NCI-H1417 (cell line): ENCODE measurements at regions not wholly inside any gene's neighbourhood (a gene's known extent, or its start where the extent isn't known, plus 50 kb on each side); places are given as distances from the start of the nearest gene placed in this dataset.
"Not testable (repeated sequence)": the region's sequence is repeated elsewhere in the genome, so short reads cannot be mapped to it uniquely, and the experiment has no call there.

ENCODE experiments used
- DNase-seq, 3 experiments: peaks; one replicate each; lab custom pipeline; 2025; lab: John Stamatoyannopoulos, UW

DNA sequence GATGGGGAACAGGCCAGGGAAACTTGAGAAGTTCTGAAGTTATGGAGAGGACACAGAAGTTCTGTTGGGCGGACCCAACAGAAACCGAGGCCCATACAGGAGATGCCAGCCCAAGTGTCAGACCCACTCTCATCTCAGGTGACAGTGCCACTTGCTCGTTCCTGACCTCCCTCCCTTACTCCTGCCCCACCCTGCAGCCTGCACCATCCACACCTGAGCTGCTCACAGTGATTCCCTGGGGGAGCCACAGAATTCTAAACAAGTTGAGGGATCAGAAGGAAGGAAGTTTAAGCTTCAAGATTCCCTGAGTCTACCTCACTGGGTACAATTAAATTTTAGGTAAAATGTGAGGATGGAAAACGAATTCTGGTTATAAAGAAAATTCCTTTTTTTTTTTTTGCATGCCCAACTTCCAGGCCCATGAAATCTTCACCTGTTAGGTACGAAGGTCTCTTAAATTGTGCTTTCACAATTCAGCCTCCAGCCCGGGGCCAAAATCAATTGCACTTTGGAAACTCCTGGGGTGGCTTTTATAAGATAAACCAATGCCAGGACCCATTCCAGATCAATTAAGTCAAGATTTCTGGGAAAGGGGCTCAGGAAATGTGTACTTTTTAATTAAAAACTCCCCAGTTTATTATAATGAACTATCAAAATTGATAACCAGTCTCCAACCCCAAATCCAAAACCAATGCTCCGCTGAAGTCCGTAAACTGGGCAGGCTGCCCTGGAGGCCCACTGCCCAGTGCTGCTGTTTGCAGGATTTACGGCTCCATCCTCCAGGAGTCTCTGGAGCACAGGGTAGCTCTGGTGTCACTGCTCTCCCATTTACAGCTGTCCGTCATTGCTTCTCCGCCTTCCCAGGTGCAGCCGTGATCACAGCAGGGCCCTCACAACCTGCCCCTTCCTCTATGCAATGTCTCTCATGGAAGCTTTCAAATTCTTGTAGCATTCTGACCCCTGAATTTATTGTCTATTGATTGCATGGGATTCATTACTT lies 643.5 kb downstream of the UQCRFS1 start:
- DNase-seq, result no peak

GRCh38 chr19:28567834-28568233 lies 645.1 kb downstream of the UQCRFS1 start:
- DNase-seq, result no peak

DNA sequence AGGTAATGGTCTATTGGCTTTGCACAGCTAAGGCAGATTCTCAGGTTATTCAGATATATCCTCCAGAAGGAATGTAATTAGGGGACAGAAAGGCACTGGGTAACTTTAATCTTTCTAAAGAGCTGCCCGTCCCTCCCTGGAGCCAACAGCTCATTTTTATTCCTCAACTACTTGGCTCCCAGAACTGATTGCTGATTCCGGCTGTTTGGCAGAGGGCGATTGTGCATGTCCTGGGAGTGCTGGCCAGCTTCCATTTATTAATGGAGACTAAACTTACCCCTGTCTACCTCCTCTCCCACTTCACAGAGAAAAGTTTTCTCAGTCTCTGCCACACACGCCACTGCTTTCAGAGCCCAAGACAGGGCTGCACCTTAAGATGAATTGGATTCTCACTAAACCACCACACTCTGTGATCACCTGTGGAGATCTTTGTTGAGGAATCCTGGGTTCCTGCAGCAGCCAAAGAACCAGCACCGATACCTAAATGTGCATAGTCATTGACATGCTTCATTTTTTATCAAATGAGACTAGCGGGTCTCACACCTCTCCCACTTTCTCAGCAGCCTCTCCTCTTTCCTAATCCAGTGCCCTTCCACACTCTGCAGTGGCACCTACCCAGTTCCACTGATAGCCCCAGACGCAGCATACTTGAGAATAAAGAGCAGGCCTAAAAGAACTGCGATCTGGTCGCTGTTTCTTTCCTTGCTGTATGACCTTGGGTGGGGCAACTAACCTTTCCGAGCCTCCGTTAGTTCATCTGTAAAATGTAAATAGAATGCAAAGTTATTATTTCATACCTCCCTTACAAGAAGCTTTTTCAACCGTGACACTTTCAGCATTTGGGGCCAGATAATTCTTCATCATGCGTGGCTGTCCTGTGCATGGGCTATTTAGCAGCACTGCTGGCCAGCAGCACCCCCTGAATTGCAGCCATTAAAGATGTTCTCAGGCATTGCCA lies 648.7 kb downstream of the UQCRFS1 start:
- no peak for DNase-seq

DNA sequence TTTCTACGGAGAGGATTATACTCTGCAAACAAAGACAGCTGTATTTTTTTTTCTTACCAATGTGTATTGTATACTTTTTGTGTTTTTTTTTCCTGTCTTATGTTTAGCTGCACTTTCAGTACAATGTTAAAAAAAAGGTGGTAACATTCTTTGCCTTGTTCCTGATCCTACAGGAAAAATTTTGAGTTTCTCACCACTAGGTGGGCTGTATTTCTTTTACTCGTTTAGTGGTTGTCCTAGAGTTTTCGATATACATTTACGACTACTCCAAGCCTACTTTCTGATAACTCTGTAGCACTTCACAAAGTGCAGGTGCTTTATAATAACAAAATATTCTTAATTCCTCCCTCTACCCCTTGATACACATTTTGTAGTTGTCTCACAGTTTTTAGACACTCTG lies 652.2 kb downstream of the UQCRFS1 start:
- DNase-seq, result no peak

DNA sequence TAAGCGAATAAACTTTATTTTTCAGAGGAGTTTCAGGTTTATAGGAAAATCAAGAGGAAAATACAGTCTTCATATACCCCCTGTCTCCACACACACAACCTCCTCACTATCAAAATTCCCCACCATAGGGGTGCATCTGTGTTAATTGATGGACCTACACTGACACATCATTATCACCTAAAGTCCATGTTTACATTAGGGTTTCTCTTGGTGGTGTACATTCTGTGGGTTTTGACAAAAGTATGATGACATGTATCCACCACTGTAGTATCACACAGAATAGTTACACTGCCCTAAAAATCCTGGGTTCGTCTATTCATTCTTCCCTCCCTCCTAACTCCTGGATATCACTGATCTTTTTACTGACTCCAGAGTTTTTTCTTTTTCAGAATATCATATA lies 654.2 kb downstream of the UQCRFS1 start:
- no peak for DNase-seq

DNA sequence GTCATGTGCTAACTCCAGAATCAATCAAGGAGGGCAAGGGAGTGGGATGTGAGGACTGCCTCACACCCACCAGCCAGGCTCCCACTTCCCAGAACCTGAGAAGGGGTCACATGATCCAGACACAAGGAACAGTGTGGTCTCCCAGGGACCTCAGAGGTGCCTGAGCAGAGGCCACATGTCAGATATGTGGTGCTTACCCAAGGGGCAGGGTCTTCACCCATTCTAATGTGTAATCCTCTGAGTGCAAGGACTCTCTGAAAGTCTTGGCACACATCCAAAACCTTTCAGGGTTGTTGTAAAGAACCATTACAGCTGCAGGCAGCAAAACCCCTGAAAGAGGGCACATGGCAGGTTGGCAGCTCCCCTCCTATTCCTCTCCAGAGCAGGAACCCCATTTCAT lies 656.6 kb downstream of the UQCRFS1 start:
- peak in 1 of 3 experiments; percentile 4 for DNase-seq

- DNase-seq, result no peak
These were observed 657.6 kb downstream of the UQCRFS1 start for GRCh38 chr19:28555317-28555716.

- no peak for DNase-seq
These were observed 658.4 kb downstream of the UQCRFS1 start for GRCh38 chr19:28554321-28555091.

DNA sequence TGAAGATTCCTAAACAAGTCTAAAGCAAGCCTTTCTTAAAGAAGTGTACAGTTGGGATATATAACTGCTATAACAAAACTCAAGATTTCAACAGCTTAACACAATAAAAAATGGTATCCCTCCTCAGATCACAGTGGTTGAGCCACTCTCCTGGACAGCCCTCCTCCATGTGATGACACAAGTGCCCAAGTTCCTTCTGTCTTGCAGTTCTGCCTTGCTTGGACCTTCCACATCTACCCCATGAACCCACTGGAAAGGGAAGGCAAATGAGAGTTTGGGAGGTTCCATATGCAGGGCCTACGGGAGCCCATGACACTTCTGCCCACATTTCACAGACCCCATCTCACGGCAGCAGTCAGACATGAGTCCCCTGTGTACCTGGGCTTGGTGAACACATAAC lies 659.2 kb downstream of the UQCRFS1 start:
- DNase-seq, result no peak

GRCh38 chr19:28553005-28553404 lies 659.9 kb downstream of the UQCRFS1 start:
- DNase-seq, result no peak

DNA sequence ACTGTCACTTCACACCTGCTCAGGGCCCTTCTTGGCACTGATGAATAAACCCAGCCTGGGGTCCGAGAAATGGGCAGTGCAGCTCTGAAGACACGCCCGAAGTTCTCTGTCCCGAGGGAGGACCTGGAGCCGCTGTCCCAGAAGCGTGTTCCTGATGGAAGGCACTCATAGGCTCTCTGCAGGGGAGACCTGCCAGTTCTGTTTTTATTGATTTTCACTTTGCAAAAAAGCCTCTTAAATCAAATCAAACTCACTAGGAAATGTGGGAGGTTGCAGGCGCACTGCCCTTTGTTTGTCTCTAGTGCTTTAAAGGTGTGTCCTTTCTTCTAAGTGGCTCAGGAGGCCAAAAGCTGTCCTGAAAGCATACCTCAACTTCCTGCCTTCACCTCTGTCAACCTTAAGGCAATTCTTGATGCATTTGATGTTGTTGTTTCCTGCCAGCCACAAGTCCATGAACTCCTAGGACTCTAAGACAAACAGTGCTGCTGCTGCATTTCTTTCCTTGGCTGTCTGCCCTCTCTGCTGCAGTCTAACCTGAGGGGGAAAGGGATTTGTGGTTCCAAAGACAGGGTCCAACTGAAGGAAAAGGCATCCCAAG lies 663.2 kb downstream of the UQCRFS1 start:
- no peak for DNase-seq

DNA sequence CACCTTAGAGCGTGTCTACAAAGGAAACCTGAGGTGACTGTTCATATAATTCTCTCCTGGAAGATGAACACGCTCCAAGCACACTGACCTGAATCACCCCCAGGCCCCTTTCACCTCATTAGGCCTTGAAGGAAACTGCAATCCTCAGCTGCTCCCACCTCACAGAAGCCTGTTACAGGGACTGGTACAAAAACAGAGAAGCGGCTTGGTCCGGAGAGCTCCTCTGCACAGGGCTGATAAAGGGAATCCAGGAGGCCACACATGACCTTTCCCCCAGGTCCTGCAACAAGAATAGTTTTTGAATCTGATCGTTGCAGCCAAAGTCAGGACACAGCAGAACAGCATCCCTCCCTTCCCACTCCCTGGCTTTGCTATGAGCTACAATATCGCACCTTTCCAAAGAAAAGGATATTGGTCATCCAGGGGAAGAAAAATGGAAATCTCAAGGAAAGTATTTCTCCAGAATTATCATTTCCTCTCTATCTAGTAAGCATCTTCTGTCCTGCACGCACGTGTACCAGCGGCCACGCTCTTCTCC lies 666.7 kb downstream of the UQCRFS1 start:
- no peak for DNase-seq

DNA sequence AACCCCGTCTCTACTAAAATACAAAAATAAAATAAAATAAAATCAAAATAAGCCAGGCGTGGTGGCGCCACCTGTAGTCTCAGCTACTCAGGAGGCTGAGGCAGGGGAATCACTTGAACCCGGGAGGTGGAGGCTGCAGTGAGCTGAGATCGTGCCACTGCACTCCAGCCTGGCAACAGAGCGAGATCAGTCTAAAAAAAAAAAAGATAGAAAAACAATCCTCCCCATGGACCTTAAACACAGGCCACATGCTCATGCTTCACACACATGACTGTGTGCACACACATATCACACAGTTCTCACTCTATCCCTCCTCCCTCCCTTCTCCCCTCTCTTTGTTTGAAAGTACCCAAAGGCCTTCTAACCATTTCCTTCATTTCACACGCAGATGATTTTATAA lies 667.6 kb downstream of the UQCRFS1 start:
- not testable (repeated sequence) for DNase-seq

- no peak for DNase-seq
These were observed 668.3 kb downstream of the UQCRFS1 start for GRCh38 chr19:28544451-28545261.

GRCh38 chr19:28543244-28543776 lies 669.6 kb downstream of the UQCRFS1 start:
- DNase-seq, result no peak

DNA sequence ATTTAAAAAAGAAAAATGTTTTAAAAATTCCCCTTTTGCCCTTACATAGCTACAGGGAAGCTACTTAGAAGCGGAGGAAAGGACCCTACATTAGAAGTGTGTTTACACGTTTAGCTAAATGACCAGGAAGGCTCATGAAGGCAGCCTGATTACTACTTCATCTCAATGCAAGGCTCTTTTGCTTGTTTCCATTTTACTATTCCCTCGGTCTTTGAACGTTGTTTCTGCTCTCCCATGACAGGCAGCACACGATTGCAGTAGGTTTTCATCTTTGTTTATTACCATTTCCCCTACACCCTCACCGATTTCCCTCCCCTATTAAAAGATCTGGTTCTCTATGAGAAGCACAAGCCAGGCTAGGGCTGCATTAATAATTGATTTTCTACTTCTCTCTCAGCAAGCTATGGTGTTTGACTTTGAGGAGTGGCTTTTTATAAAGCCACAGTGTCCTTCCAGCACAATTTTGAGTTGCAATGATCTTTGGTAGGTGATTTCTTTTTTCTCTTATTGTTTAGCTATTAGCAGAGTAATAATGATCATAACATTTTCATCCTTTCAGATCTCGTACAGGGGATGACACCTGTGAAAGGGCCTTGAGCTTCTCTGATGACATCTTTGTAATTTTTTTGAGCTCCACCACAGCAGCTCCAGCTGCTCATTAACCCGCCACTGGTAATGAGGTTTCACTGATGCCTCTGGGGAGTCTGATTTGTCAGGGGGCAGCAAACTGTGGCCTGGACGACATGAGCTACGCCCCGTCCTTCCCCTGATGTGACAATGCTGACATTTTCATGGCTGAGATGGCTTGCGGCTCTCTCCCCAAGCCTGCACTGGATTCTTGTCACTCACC lies 670.3 kb downstream of the UQCRFS1 start:
- DNase-seq, result no peak

GRCh38 chr19:28541602-28542393 lies 671.2 kb downstream of the UQCRFS1 start:
- DNase-seq, result no peak

- no peak for DNase-seq
These were observed 671.9 kb downstream of the UQCRFS1 start for GRCh38 chr19:28541029-28541428.
